OCI-M1 (cell line): ENCODE measurements at regions not wholly inside any gene's neighbourhood (a gene's known extent, or its start where the extent isn't known, plus 50 kb on each side); places are given as distances from the start of the nearest gene placed in this dataset.
"Not testable (repeated sequence)": the region's sequence is repeated elsewhere in the genome, so short reads cannot be mapped to it uniquely, and the experiment has no call there.

Source experiments
- DNase-seq: peaks from one replicate; lab custom pipeline; 2025; lab: John Stamatoyannopoulos, UW

- DNase-seq, result not testable (repeated sequence)
Observed at GRCh38 chr4:117927823-117928222, 106.5 kb upstream of the NDST3 start.

DNA sequence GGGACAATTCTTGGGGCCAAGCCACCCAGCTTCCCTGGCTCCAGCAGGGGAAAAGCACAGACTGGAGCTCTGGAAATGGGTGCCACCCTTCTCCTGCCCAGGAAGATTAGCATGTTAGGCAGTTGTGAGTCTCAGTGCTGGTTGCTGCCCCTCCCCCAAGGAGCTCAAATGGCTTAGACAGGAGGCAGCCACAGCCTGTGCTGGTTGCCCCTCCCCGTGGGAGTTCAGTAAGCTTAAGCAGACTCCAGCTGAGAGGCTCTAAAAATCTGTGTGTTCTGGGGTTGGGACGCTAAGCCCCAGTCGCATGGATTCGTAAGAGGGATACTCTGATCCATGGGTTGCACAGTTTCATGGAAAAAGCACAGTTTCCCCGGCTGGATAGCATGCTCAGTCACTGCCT is 92.7 kb upstream of the NDST3 start:
- no peak for DNase-seq

- peak; percentile 44 for DNase-seq
Observed at GRCh38 chr4:117949621-117950020, 84.7 kb upstream of the NDST3 start.

- no peak for DNase-seq
Observed at GRCh38 chr4:117957571-117957970, 76.7 kb upstream of the NDST3 start.

GRCh38 chr4:117965622-117966021 is 68.7 kb upstream of the NDST3 start:
- DNase-seq, result no peak

GRCh38 chr4:117968606-117969005 is 65.7 kb upstream of the NDST3 start:
- DNase-seq, result peak; percentile 8

GRCh38 chr4:117971403-117971802 is 62.9 kb upstream of the NDST3 start:
- no peak for DNase-seq

- peak; percentile 90 for DNase-seq
Observed at GRCh38 chr4:117983541-117984365, 50.5 kb upstream of the NDST3 start.

- no peak for DNase-seq
Observed at GRCh38 chr4:117984366-117984680, 50.0 kb upstream of the NDST3 start.
